Endometrium (tissue), 2 donors: ENCODE measurements at regions not wholly inside any gene's neighbourhood (a gene's known extent, or its start where the extent isn't known, plus 50 kb on each side); places are given as distances from the start of the nearest gene placed in this dataset.

ENCODE experiments used
- FAIRE-seq: peaks from 2 replicates; lab custom pipeline; 2012; peaks lifted over from hg19 to GRCh38; lab: Jason Lieb, UNC
- donor health status: control.
- donor health status: control.

- FAIRE-seq = no peak
Observed at GRCh38 chr13:76440568-76440967, 445.6 kb downstream of the KCTD12 start.

GRCh38 chr13:76439546-76439945 is 446.7 kb downstream of the KCTD12 start:
- no peak for FAIRE-seq

GRCh38 chr13:76438050-76438449 is 448.2 kb downstream of the KCTD12 start:
- FAIRE-seq = no peak

- no peak for FAIRE-seq
Observed at GRCh38 chr13:76425935-76426334, 460.3 kb downstream of the KCTD12 start.

GRCh38 chr13:76421011-76421410 is 465.2 kb downstream of the KCTD12 start:
- no peak for FAIRE-seq

GRCh38 chr13:76418404-76418803 is 467.8 kb downstream of the KCTD12 start:
- no peak for FAIRE-seq

GRCh38 chr13:76414320-76414719 is 471.9 kb downstream of the KCTD12 start:
- FAIRE-seq = no peak

GRCh38 chr13:76406243-76406642 is 480.0 kb downstream of the KCTD12 start:
- FAIRE-seq = no peak

GRCh38 chr13:76398425-76398824 is 487.8 kb downstream of the KCTD12 start:
- FAIRE-seq = no peak

- no peak for FAIRE-seq
Observed at GRCh38 chr13:76397413-76397812, 488.8 kb downstream of the KCTD12 start.

- no peak for FAIRE-seq
Observed at GRCh38 chr13:76389321-76389720, 496.9 kb downstream of the KCTD12 start.

- no peak for FAIRE-seq
Observed at GRCh38 chr13:76387566-76387965, 498.6 kb downstream of the KCTD12 start.

- FAIRE-seq = no peak
Observed at GRCh38 chr13:76386321-76386720, 499.9 kb downstream of the KCTD12 start.

GRCh38 chr13:76385586-76385985 is 500.6 kb downstream of the KCTD12 start:
- FAIRE-seq = no peak

GRCh38 chr13:76383676-76384461 is 502.3 kb downstream of the KCTD12 start:
- FAIRE-seq = peak; percentile 100

GRCh38 chr13:76380446-76381065 is 505.6 kb downstream of the KCTD12 start:
- no peak for FAIRE-seq

- no peak for FAIRE-seq
Observed at GRCh38 chr13:76379341-76380105, 506.7 kb downstream of the KCTD12 start.

- no peak for FAIRE-seq
Observed at GRCh38 chr13:76378767-76379166, 507.4 kb downstream of the KCTD12 start.

- FAIRE-seq = no peak
Observed at GRCh38 chr13:76363682-76364289, 522.4 kb downstream of the KCTD12 start.

- FAIRE-seq = no peak
Observed at GRCh38 chr13:76361868-76362267, 524.3 kb downstream of the KCTD12 start.

- no peak for FAIRE-seq
Observed at GRCh38 chr13:76351541-76352229, 534.5 kb downstream of the KCTD12 start.

- FAIRE-seq = no peak
Observed at GRCh38 chr13:76350399-76350798, 535.8 kb downstream of the KCTD12 start.
